ENCODE measurements at regions not wholly inside any gene's neighbourhood (a gene's known extent, or its start where the extent isn't known, plus 50 kb on each side); places are given as distances from the start of the nearest gene placed in this dataset.
A peak's percentile ranks its signal among the peaks of the same experiment; 100 is the strongest.
"Not testable (repeated sequence)": the region's sequence is repeated elsewhere in the genome, so short reads cannot be mapped to it uniquely, and the experiment has no call there.

GRCh38 chr6:137299681-137300080, 80.5 kb upstream of the IFNGR1 start:
- TF ChIP-seq EP300 (IDR thresholded peaks at IDR 0.05): no peak
- TF ChIP-seq CTCF (IDR thresholded peaks at IDR 0.05): no peak
- no peak for TF ChIP-seq POLR2A (IDR thresholded peaks at IDR 0.05)
- Histone ChIP-seq H3K27ac (no peak overlapping the region), H3K4me3 (no peak overlapping the region), H3K36me3 (no peaks in the 10 kb centered on the region), H3K4me1 (ENCODE audit: insufficient read depth) (no peaks in the 10 kb centered on the region), H3K27me3 (no peaks in the 10 kb centered on the region), H3K9me3 (no peaks in the 10 kb centered on the region)
- WGBS, 3 donors: 40 to 47% (median 41%) methylated on average over 3 of the region's 3 CpGs
- DNase-seq: no peak
- intact Hi-C loops (cut with DNase I): loop anchor here in 1 of 4 donors (10.0 kb wide), 1 partner anchor 345 kb away; no protein-coding TSS in a partner anchor

- H3K4me1 ChIP-seq (ENCODE audit: insufficient read depth): no peaks in the 10 kb centered on the region
Observed at GRCh38 chr6:137297887-137298286, 78.7 kb upstream of the IFNGR1 start.

GRCh38 chr6:137292326-137292725, 73.1 kb upstream of the IFNGR1 start:
- H3K4me3 ChIP-seq; H3K27ac ChIP-seq; H3K36me3 ChIP-seq; H3K4me1 ChIP-seq (ENCODE audit: insufficient read depth); H3K27me3 ChIP-seq; H3K9me3 ChIP-seq; DNase-seq: not testable (repeated sequence)
- WGBS, 3 donors: 87 to 94% (median 93%) methylated on average over 3 of the region's 3 CpGs
- intact Hi-C loops (cut with DNase I): loop anchor here in 1 of 4 donors (10.0 kb wide), 1 partner anchor 352 kb away; no protein-coding TSS in a partner anchor

More at GRCh38 chr6:137297887-137298286, 78.7 kb upstream of the IFNGR1 start:
- H3K4me3 ChIP-seq: no peak overlapping the region
- no peaks in the 10 kb centered on the region for H3K36me3 ChIP-seq
- peak in 1 of 5 donors; percentile 32 for DNase-seq
- WGBS, 3 donors: 18 to 35% (median 20%) methylated on average over 5 of the region's 5 CpGs
- intact Hi-C loops (cut with DNase I): loop anchor here in 1 of 4 donors (10.0 kb wide), 1 partner anchor 347 kb away; no protein-coding TSS in a partner anchor
- no peaks in the 10 kb centered on the region for H3K9me3 ChIP-seq
- no peak overlapping the region for H3K27ac ChIP-seq
- no peaks in the 10 kb centered on the region for H3K27me3 ChIP-seq
- no peak for TF ChIP-seq POLR2A (IDR thresholded peaks at IDR 0.05)
- no peak for TF ChIP-seq CTCF (IDR thresholded peaks at IDR 0.05)
- TF ChIP-seq EP300 (IDR thresholded peaks at IDR 0.05): no peak

GRCh38 chr6:137291441-137291840, 72.3 kb upstream of the IFNGR1 start:
- H3K27ac ChIP-seq: no peak overlapping the region
- H3K9me3 ChIP-seq: no peaks in the 10 kb centered on the region
- TF ChIP-seq CTCF (IDR thresholded peaks at IDR 0.05) (no peak), EP300 (IDR thresholded peaks at IDR 0.05) (no peak), POLR2A (IDR thresholded peaks at IDR 0.05) (no peak)
- no peaks in the 10 kb centered on the region for H3K27me3 ChIP-seq
- H3K4me1 ChIP-seq (ENCODE audit: insufficient read depth): no peaks in the 10 kb centered on the region
- no peak for DNase-seq
- H3K4me3 ChIP-seq: no peak overlapping the region
- intact Hi-C loops (cut with DNase I): loop anchor here in 1 of 4 donors (10.0 kb wide), 1 partner anchor 353 kb away; no protein-coding TSS in a partner anchor
- H3K36me3 ChIP-seq: no peaks in the 10 kb centered on the region
- 18 to 23% (median 21%) methylated on average over 3 of the region's 3 CpGs for WGBS, 3 donors

GRCh38 chr6:137290601-137291261, 71.5 kb upstream of the IFNGR1 start:
- Histone ChIP-seq H3K4me3 (no peak overlapping the region), H3K27me3 (no peaks in the 10 kb centered on the region), H3K36me3 (no peaks in the 10 kb centered on the region), H3K4me1 (ENCODE audit: insufficient read depth) (no peaks in the 10 kb centered on the region), H3K9me3 (no peaks in the 10 kb centered on the region), H3K27ac (no peak overlapping the region)
- intact Hi-C loops (cut with DNase I): loop anchor here in 1 of 4 donors (10.0 kb wide), 1 partner anchor 354 kb away; no protein-coding TSS in a partner anchor
- 64 to 69% (median 67%) methylated on average over 5 of the region's 5 CpGs for WGBS, 3 donors
- DNase-seq: no peak
- TF ChIP-seq POLR2A (IDR thresholded peaks at IDR 0.05): no peak
- no peak for TF ChIP-seq CTCF (IDR thresholded peaks at IDR 0.05)
- TF ChIP-seq EP300 (IDR thresholded peaks at IDR 0.05): no peak

All from ovary (tissue), 7 donors.